ENCODE measurements at regions not wholly inside any gene's neighbourhood (a gene's known extent, or its start where the extent isn't known, plus 50 kb on each side); places are given as distances from the start of the nearest gene placed in this dataset.

GRCh38 chr13:95494082-95494681 is 58.3 kb upstream of the CLDN10 start:
- TF ChIP-seq CTCF (IDR thresholded peaks at IDR 0.05; ENCODE audit: low read depth, low read length), result peak; percentile 73
- DNase-seq (ENCODE audit: extremely low read depth, low read depth), result peak; percentile 27

- TF ChIP-seq CTCF (IDR thresholded peaks at IDR 0.05; ENCODE audit: low read depth, low read length), result no peak
- DNase-seq (ENCODE audit: extremely low read depth, low read depth), result no peak
Measured at GRCh38 chr13:95496485-95496884, 56.0 kb upstream of the CLDN10 start.

- no peak for TF ChIP-seq CTCF (IDR thresholded peaks at IDR 0.05; ENCODE audit: low read depth, low read length)
- DNase-seq (ENCODE audit: extremely low read depth, low read depth), result no peak
Measured at GRCh38 chr13:95497381-95497807, 55.1 kb upstream of the CLDN10 start.

- no peak for DNase-seq (ENCODE audit: extremely low read depth, low read depth)
- TF ChIP-seq CTCF (IDR thresholded peaks at IDR 0.05; ENCODE audit: low read depth, low read length), result no peak
Measured at GRCh38 chr13:95498886-95499285, 53.6 kb upstream of the CLDN10 start.

- no peak for DNase-seq (ENCODE audit: extremely low read depth, low read depth)
- no peak for TF ChIP-seq CTCF (IDR thresholded peaks at IDR 0.05; ENCODE audit: low read depth, low read length)
Measured at GRCh38 chr13:95499811-95500712, 52.5 kb upstream of the CLDN10 start.

- no peak for TF ChIP-seq CTCF (IDR thresholded peaks at IDR 0.05; ENCODE audit: low read depth, low read length)
- no peak for DNase-seq (ENCODE audit: extremely low read depth, low read depth)
Measured at GRCh38 chr13:95502216-95502615, 50.3 kb upstream of the CLDN10 start.

Data from AG09319 (cell line).